GM23248 (cell line): ENCODE measurements at regions not wholly inside any gene's neighbourhood (a gene's known extent, or its start where the extent isn't known, plus 50 kb on each side); places are given as distances from the start of the nearest gene placed in this dataset.
"Not testable (repeated sequence)": the region's sequence is repeated elsewhere in the genome, so short reads cannot be mapped to it uniquely, and the experiment has no call there.

Experiments
- DNase-seq: peaks from one replicate; pipeline ENCODE4 v3.0.0-alpha.2; 2015
- H2AFZ ChIP-seq: fragments of 200-600 bp; sonication (generic); 2 replicates; pipeline ENCODE4 v1.6.1; 2016; ENCODE audit warnings: antibody characterized with exemption
- H3F3A ChIP-seq: fragments of 200-600 bp; sonication (generic); 2 replicates; pipeline ENCODE4 v1.6.1; 2016; ENCODE audit warnings: mild to moderate bottlenecking, antibody characterized with exemption, mixed run types; ENCODE audit not compliant: insufficient read depth
- H3K27ac ChIP-seq: fragments of 200-600 bp; sonication (generic); 2 replicates; pipeline ENCODE4 v1.5.1; 2016; ENCODE audit warnings: mild to moderate bottlenecking
- H3K27me3 ChIP-seq: fragments of 200-600 bp; sonication (generic); replicated peaks from 2 replicates; pipeline ENCODE4 v1.6.1; 2016; ENCODE audit warnings: mild to moderate bottlenecking; ENCODE audit not compliant: insufficient read depth
- H3K36me3 ChIP-seq: fragments of 200-600 bp; sonication (generic); 2 replicates; pipeline ENCODE4 v1.6.1; 2016; ENCODE audit warnings: low read depth, mild to moderate bottlenecking
- H3K4me1 ChIP-seq: fragments of 200-600 bp; sonication (generic); 2 replicates; pipeline ENCODE4 v1.6.1; 2016; ENCODE audit warnings: mild to moderate bottlenecking; ENCODE audit not compliant: insufficient read depth
- H3K4me2 ChIP-seq: fragments of 200-600 bp; sonication (generic); one replicate; pipeline ENCODE4 v1.6.1; 2016; ENCODE audit warnings: mild to moderate bottlenecking; ENCODE audit not compliant: unreplicated experiment
- H3K4me3 ChIP-seq: fragments of 200-600 bp; sonication (generic); 2 replicates; pipeline ENCODE4 v1.5.1; 2016; ENCODE audit warnings: mild to moderate bottlenecking
- H3K79me2 ChIP-seq: fragments of 200-600 bp; sonication (generic); 2 replicates; pipeline ENCODE4 v1.6.1; 2016; ENCODE audit warnings: mild to moderate bottlenecking; ENCODE audit not compliant: insufficient read depth
- H3K9ac ChIP-seq: fragments of 200-600 bp; sonication (generic); 2 replicates; pipeline ENCODE4 v1.6.1; 2016; ENCODE audit warnings: mild to moderate bottlenecking
- H3K9me2 ChIP-seq: fragments of 200-600 bp; sonication (generic); 2 replicates; pipeline ENCODE4 v1.6.1; 2016; ENCODE audit warnings: mixed run types, mild to moderate bottlenecking, moderate library complexity; ENCODE audit not compliant: insufficient read depth
- H3K9me3 ChIP-seq: fragments of 200-600 bp; sonication (generic); one replicate; pipeline ENCODE4 v1.6.1; 2017; ENCODE audit warnings: low read depth
- H4K20me1 ChIP-seq: fragments of 200-600 bp; sonication (generic); 2 replicates; pipeline ENCODE4 v1.6.0; 2016; ENCODE audit not compliant: insufficient read depth
- EZH2 ChIP-seq: fragments of 200-600 bp; sonication (generic); IDR thresholded peaks from 2 replicates; pipeline ENCODE4 v1.6.1; 2018; ENCODE audit warnings: antibody characterized with exemption, mild to moderate bottlenecking; ENCODE audit not compliant: insufficient read depth, poor library complexity, severe bottlenecking
- EZH2phosphoT487 ChIP-seq: fragments of 200-600 bp; sonication (generic); IDR thresholded peaks from 2 replicates; pipeline ENCODE4 v1.6.1; 2018; ENCODE audit warnings: antibody characterized with exemption, moderate library complexity, mild to moderate bottlenecking, low read depth; ENCODE audit not compliant: insufficient read depth
- WGBS, 2 experiments: methylation state at CpG; one replicate each; pipeline ENCODE4 v1.1.6; 2015 to 2017; ENCODE audit warnings: low lambda C conversion rate in 2 of 2, low coverage in 1 of 2; ENCODE audit errors: missing lambda C conversion rate in 2 of 2; 5-methylcytosine and 5-hydroxymethylcytosine counted together
- in situ Hi-C: fragments of 300-500 bp; cut with MboI; formaldehyde crosslinking; loops from 2 replicates; pipeline ENCODE4 v1.15.0; 2020

GRCh38 chr3:13998831-13999230 is 119.0 kb upstream of the WNT7A start:
- Histone ChIP-seq H3K9me2 (no peaks in the 10 kb centered on the region), H3K4me3 (no peak overlapping the region), H3K36me3 (no peaks in the 10 kb centered on the region), H3K4me2 (no peak overlapping the region), H3K27ac (no peak overlapping the region), H3K9ac (no peak overlapping the region), H2AFZ (no peak overlapping the region), H4K20me1 (no peaks in the 10 kb centered on the region), H3K27me3 (no peaks in the 10 kb centered on the region), H3K79me2 (no peaks in the 10 kb centered on the region), H3K9me3 (no peaks in the 10 kb centered on the region), H3F3A (no peaks in the 10 kb centered on the region), H3K4me1 (no peaks in the 10 kb centered on the region)
- in situ Hi-C loops = no loop called here
- TF ChIP-seq EZH2phosphoT487 (no peak), EZH2 (no peak)
- WGBS, 2 experiments = 49 to 63% methylated on average over 4 of the region's 4 CpGs
- DNase-seq = no peak

- H3K27ac ChIP-seq, H3K4me3 ChIP-seq, H4K20me1 ChIP-seq, H3K27me3 ChIP-seq, H3K4me1 ChIP-seq, H3K4me2 ChIP-seq, H3K9ac ChIP-seq, H3K79me2 ChIP-seq, H3K36me3 ChIP-seq, in situ Hi-C loops, H3K9me3 ChIP-seq, H3F3A ChIP-seq, H3K9me2 ChIP-seq, DNase-seq, H2AFZ ChIP-seq: not testable (repeated sequence)
- 69 to 72% methylated on average over 12 of the region's 12 CpGs for WGBS, 2 experiments
Measured at GRCh38 chr3:13995216-13995615, 115.3 kb upstream of the WNT7A start.

- H3K79me2 ChIP-seq, H3K9ac ChIP-seq, H4K20me1 ChIP-seq, in situ Hi-C loops, H3K4me2 ChIP-seq, H3K27me3 ChIP-seq, H3F3A ChIP-seq, H3K9me2 ChIP-seq, H3K9me3 ChIP-seq, DNase-seq, H3K27ac ChIP-seq, H3K4me1 ChIP-seq, H3K4me3 ChIP-seq, H3K36me3 ChIP-seq, H2AFZ ChIP-seq: not testable (repeated sequence)
- WGBS, 2 experiments = 8 to 9% methylated on average over 1 of the region's 1 CpG
Measured at GRCh38 chr3:13988925-13989324, 109.1 kb upstream of the WNT7A start.

- H4K20me1 ChIP-seq = no peaks in the 10 kb centered on the region
- no peak overlapping the region for H3K4me3 ChIP-seq
- DNase-seq = no peak
- no peaks in the 10 kb centered on the region for H3K9me2 ChIP-seq
- no peaks in the 10 kb centered on the region for H3K4me1 ChIP-seq
- H2AFZ ChIP-seq = no peak overlapping the region
- H3K4me2 ChIP-seq = no peak overlapping the region
- TF ChIP-seq EZH2 (no peak), EZH2phosphoT487 (no peak)
- H3K27ac ChIP-seq = no peak overlapping the region
- in situ Hi-C loops = no loop called here
- no peaks in the 10 kb centered on the region for H3F3A ChIP-seq
- H3K36me3 ChIP-seq = no peaks in the 10 kb centered on the region
- H3K79me2 ChIP-seq = no peaks in the 10 kb centered on the region
- no peaks in the 10 kb centered on the region for H3K27me3 ChIP-seq
- H3K9ac ChIP-seq = no peak overlapping the region
- no peaks in the 10 kb centered on the region for H3K9me3 ChIP-seq
Measured at GRCh38 chr3:13976469-13976868, 96.6 kb upstream of the WNT7A start.

- Histone ChIP-seq H2AFZ (no peak overlapping the region), H3F3A (no peaks in the 10 kb centered on the region), H3K4me3 (no peak overlapping the region), H3K36me3 (no peaks in the 10 kb centered on the region), H3K9ac (no peak overlapping the region), H3K4me1 (no peaks in the 10 kb centered on the region), H3K79me2 (no peaks in the 10 kb centered on the region), H3K9me2 (no peaks in the 10 kb centered on the region), H3K27ac (no peak overlapping the region), H3K9me3 (no peaks in the 10 kb centered on the region), H4K20me1 (no peaks in the 10 kb centered on the region), H3K27me3 (no peaks in the 10 kb centered on the region), H3K4me2 (no peak overlapping the region)
- no peak for DNase-seq
- in situ Hi-C loops = no loop called here
- 13 to 29% methylated on average over 2 of the region's 2 CpGs for WGBS, 2 experiments
- TF ChIP-seq EZH2 (no peak), EZH2phosphoT487 (no peak)
Measured at GRCh38 chr3:13975686-13976085, 95.8 kb upstream of the WNT7A start.
